NT2/D1 (cell line): ENCODE measurements at regions not wholly inside any gene's neighbourhood (a gene's known extent, or its start where the extent isn't known, plus 50 kb on each side); places are given as distances from the start of the nearest gene placed in this dataset.

Source experiments
- YY1 ChIP-seq: IDR thresholded peaks from 2 replicates; pipeline ENCODE4 v1.6.1; 2011; ENCODE audit not compliant: insufficient read length, insufficient read depth
- ZNF274 ChIP-seq: IDR thresholded peaks from 2 replicates; pipeline ENCODE4 v1.6.1; 2011; ENCODE audit warnings: mild to moderate bottlenecking, low read depth, low read length

- TF ChIP-seq ZNF274: no peak
- TF ChIP-seq YY1: no peak
These were observed 79.8 kb upstream of the IGF1R start for GRCh38 chr15:98568382-98569017.
